Nephron progenitor cell (in vitro differentiated cells): ENCODE measurements at regions not wholly inside any gene's neighbourhood (a gene's known extent, or its start where the extent isn't known, plus 50 kb on each side); places are given as distances from the start of the nearest gene placed in this dataset.

Experiments used
- DNase-seq: peaks from one replicate; pipeline ENCODE4 v3.0.0; 2021
- H3K27ac Mint-ChIP-seq: 2 replicates; pipeline ENCODE4 v1.8.0; 2021; ENCODE audit warnings: mild to moderate bottlenecking, moderate library complexity, mixed read lengths
- H3K27me3 Mint-ChIP-seq: 2 replicates; pipeline ENCODE4 v1.8.0; 2021; ENCODE audit warnings: mild to moderate bottlenecking, low read depth, mixed read lengths; ENCODE audit not compliant: poor library complexity
- H3K36me3 Mint-ChIP-seq: 2 replicates; pipeline ENCODE4 v1.8.0; 2021; ENCODE audit warnings: low read depth, mixed read lengths
- H3K4me1 Mint-ChIP-seq: 2 replicates; pipeline ENCODE4 v1.8.0; 2021; ENCODE audit warnings: mixed read lengths
- H3K4me3 Mint-ChIP-seq: 2 replicates; pipeline ENCODE4 v1.8.0; 2021; ENCODE audit warnings: mild to moderate bottlenecking, moderate library complexity, mixed read lengths
- H3K9me3 Mint-ChIP-seq: 2 replicates; pipeline ENCODE4 v1.8.0; 2021; ENCODE audit warnings: mild to moderate bottlenecking, moderate library complexity, mixed read lengths
- TF ChIP-seq, protein P1 (sequence below): fragments of 200-600 bp; sonication (generic); IDR thresholded peaks from 2 replicates; pipeline ENCODE4 v1.5.0; 2021; ENCODE audit warnings: antibody characterized with exemption

DNA sequence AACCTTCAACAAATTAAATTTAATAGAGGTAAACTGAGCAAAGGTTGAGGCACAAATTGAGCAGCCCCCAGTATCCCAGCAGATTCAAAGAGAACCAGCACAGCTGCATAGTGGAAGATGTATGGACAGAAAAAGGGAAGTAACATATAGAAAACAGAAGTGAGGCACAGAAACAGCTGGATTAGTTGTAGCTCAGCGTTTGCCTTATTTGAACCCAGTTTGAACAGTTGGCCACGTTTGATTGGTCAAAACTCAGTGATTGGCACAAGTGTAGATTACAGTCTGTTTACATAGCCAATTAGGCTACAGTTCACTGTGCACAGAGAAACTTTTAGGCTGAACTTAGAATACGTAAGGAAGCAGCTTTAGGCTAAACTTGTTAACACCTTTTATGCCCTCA lies 315.5 kb downstream of the RMST start:
- H3K27ac Mint-ChIP-seq = no peak overlapping the region
- TF ChIP-seq, protein P1, sequence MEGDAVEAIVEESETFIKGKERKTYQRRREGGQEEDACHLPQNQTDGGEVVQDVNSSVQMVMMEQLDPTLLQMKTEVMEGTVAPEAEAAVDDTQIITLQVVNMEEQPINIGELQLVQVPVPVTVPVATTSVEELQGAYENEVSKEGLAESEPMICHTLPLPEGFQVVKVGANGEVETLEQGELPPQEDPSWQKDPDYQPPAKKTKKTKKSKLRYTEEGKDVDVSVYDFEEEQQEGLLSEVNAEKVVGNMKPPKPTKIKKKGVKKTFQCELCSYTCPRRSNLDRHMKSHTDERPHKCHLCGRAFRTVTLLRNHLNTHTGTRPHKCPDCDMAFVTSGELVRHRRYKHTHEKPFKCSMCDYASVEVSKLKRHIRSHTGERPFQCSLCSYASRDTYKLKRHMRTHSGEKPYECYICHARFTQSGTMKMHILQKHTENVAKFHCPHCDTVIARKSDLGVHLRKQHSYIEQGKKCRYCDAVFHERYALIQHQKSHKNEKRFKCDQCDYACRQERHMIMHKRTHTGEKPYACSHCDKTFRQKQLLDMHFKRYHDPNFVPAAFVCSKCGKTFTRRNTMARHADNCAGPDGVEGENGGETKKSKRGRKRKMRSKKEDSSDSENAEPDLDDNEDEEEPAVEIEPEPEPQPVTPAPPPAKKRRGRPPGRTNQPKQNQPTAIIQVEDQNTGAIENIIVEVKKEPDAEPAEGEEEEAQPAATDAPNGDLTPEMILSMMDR = no peak
- peaks cover 12% of the 10 kb centered on the region for H3K36me3 Mint-ChIP-seq
- H3K4me3 Mint-ChIP-seq = no peak overlapping the region
- peaks cover 4% of the 10 kb centered on the region for H3K27me3 Mint-ChIP-seq
- H3K4me1 Mint-ChIP-seq = no peaks in the 10 kb centered on the region
- peaks cover 39% of the 10 kb centered on the region for H3K9me3 Mint-ChIP-seq
- no peak for DNase-seq

DNA sequence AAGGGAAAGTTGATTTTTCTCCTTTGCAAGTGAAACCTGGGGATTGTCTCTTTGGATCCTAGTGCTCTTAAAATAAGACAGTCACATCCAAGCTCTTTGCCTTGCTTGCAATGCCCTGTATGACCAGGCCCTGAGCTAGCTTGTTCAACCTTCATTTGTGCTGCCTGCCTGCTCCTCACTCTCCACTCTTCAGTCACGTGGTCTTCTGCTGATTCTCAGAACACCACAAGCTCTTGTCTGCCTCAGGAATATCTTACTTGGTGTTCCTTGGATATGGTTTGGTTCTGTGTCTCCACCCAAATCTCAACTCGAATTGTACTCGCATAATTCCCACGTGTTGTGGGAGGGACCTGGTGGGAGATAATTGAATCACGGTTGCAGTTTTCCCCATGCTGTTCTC lies 318.7 kb downstream of the RMST start:
- Mint-ChIP-seq H3K4me1 (no peaks in the 10 kb centered on the region), H3K27me3 (peaks cover 4% of the 10 kb centered on the region), H3K4me3 (no peak overlapping the region), H3K27ac (peak overlapping the region; percentile 19), H3K9me3 (peaks cover 21% of the 10 kb centered on the region), H3K36me3 (peaks cover 7% of the 10 kb centered on the region)
- TF ChIP-seq, protein P1 = no peak
- no peak for DNase-seq

DNA sequence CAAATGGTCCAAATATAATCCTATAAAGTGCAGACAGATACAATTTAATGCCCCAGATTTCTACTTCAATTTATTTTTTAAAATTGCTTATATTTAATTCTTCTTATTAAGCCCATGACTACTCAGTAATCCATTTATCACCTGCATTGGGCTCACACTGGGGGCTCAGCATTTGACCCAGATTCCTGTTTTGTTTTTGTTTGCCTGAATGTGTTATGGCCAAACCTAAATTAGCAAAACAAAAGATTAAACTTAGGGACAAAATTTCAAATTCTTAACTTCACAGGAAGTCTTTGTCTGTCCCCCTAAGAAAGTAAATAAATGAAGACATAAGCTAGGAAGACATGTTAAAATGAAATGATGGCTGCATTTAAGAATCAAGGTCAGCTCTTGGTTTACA lies 322.3 kb downstream of the RMST start:
- Mint-ChIP-seq H3K27ac (no peak overlapping the region), H3K27me3 (no peaks in the 10 kb centered on the region), H3K4me1 (no peaks in the 10 kb centered on the region), H3K36me3 (no peaks in the 10 kb centered on the region), H3K9me3 (no peaks in the 10 kb centered on the region), H3K4me3 (no peak overlapping the region)
- TF ChIP-seq, protein P1 = no peak
- DNase-seq = no peak

DNA sequence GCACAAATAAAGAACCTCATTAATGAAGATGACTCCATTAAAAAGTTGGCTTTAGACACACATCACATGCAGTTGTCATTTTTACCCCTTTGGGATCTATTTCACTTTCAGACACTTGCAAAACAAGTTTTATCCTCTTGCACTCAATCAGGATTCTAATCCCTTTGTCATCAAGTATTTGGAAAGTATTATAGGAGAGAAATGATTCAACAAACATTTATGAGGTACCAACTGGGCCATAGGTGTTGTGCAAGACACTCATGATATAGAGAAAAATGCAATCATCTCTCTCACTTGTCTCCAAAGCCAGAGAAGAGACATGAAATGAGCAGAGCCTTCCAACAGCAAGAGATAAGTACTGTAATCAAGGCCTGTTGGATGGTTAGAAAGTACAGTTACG lies 327.7 kb downstream of the RMST start:
- Mint-ChIP-seq H3K36me3 (no peaks in the 10 kb centered on the region), H3K4me1 (peaks cover 12% of the 10 kb centered on the region), H3K27ac (no peak overlapping the region), H3K4me3 (no peak overlapping the region), H3K9me3 (peaks cover 22% of the 10 kb centered on the region), H3K27me3 (no peaks in the 10 kb centered on the region)
- DNase-seq = no peak
- TF ChIP-seq, protein P1 = no peak

DNA sequence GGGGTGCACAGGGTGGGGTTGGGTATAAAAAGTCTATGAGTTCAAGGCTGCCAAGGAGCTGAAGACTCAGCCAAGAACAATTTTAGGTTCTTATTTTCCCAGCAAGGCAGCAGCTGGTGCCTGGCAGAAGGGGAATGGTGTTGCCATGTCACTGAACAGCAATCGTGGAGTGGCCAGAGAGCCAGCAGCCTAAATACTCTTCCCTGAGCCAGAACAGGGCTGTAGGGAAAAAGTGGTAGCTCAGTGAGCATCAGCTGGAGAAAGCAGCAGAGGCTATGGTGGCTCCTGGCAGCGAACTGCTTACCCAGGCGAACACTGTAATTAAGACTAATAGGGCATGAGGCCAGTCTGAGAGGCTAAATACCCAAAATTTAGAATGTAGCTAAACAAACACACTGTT lies 334.9 kb downstream of the RMST start:
- H3K9me3 Mint-ChIP-seq = peaks cover 6% of the 10 kb centered on the region
- H3K4me1 Mint-ChIP-seq = peaks cover 22% of the 10 kb centered on the region

DNA sequence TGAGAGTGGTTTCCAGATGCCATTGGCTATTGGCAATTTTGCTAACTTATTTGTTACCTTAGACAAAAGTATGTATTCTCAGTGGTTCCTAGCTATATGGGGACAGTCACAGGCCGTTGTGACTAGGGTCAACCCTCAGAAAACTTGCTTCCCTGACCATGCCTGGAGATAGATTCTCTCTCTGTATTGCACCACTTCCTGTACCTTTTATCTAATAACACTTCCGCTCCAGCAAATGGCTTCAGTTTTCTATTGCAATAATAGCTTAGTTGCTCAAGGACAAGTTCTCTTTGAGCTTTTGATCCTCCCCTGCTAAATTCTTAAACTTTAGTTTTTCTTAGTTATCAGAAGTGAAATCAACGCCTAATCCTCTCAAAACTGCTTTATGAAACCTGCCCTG lies 338.0 kb downstream of the RMST start:
- no peaks in the 10 kb centered on the region for H3K9me3 Mint-ChIP-seq
- TF ChIP-seq, protein P1 = no peak
- no peak overlapping the region for H3K4me3 Mint-ChIP-seq
- H3K4me1 Mint-ChIP-seq = peaks cover 19% of the 10 kb centered on the region
- no peak overlapping the region for H3K27ac Mint-ChIP-seq
- H3K27me3 Mint-ChIP-seq = no peaks in the 10 kb centered on the region
- DNase-seq = no peak
- H3K36me3 Mint-ChIP-seq = no peaks in the 10 kb centered on the region

More for the DNA sequence above, 334.9 kb downstream of the RMST start:
- H3K27me3 Mint-ChIP-seq = no peaks in the 10 kb centered on the region
- no peak overlapping the region for H3K4me3 Mint-ChIP-seq
- H3K36me3 Mint-ChIP-seq = no peaks in the 10 kb centered on the region
- TF ChIP-seq, protein P1 = no peak
- no peak overlapping the region for H3K27ac Mint-ChIP-seq
- DNase-seq = no peak
